ENCODE measurements at regions not wholly inside any gene's neighbourhood (a gene's known extent, or its start where the extent isn't known, plus 50 kb on each side); places are given as distances from the start of the nearest gene placed in this dataset.

DNA sequence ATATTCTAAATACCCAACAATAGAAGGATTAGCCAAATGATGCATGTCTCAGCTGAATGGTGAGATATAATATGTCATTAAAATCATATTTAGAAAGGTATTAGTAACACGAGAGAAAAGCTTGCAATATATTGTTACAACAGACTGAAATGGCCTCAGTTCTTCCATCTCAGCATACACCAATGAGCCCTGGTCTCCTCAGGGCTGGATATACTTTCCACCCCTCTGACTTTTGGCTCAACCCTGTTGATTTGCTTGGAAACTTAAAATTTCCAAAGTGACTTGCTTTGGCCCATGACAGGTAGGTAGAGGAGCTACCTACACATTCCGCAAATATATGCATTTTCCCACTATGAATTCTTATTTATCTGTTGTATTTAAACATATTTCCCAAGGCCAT lies 908.1 kb upstream of the TMEM132C start:
- H3K4me3 Mint-ChIP-seq: no peak overlapping the region
- no peak overlapping the region for H3K27ac ChIP-seq
- no peaks in the 10 kb centered on the region for H4K20me1 ChIP-seq (ENCODE audit: low read depth)
- no peak for DNase-seq (ENCODE audit: low spot score)
- no peaks in the 10 kb centered on the region for H3K27me3 Mint-ChIP-seq (ENCODE audit: insufficient read depth, low read depth)
- no peaks in the 10 kb centered on the region for H3K79me2 ChIP-seq (ENCODE audit: low read depth)
- H3K4me3 ChIP-seq: no peak overlapping the region
- no peaks in the 10 kb centered on the region for H3F3A ChIP-seq (ENCODE audit: low read depth)
- no peaks in the 10 kb centered on the region for H3K36me3 ChIP-seq
- no peaks in the 10 kb centered on the region for H3K9me3 ChIP-seq (ENCODE audit: low read depth)
- no peak overlapping the region for H3K9ac ChIP-seq
- no peaks in the 10 kb centered on the region for H3K36me3 Mint-ChIP-seq
- H3K27me3 ChIP-seq: no peaks in the 10 kb centered on the region
- no peaks in the 10 kb centered on the region for H3K9me3 Mint-ChIP-seq
- H3K4me1 Mint-ChIP-seq: no peaks in the 10 kb centered on the region
- H3K27ac Mint-ChIP-seq: no peak overlapping the region
- no peaks in the 10 kb centered on the region for H3K4me1 ChIP-seq
- H3K4me2 ChIP-seq: no peak overlapping the region
- TF ChIP-seq CTCF (IDR thresholded peaks at IDR 0.05) (no peak), EZH2phosphoT487 (IDR thresholded peaks at IDR 0.05) (no peak), EZH2 (IDR thresholded peaks at IDR 0.05) (no peak)
- no peak overlapping the region for H2AFZ ChIP-seq (replicated peaks)

DNA sequence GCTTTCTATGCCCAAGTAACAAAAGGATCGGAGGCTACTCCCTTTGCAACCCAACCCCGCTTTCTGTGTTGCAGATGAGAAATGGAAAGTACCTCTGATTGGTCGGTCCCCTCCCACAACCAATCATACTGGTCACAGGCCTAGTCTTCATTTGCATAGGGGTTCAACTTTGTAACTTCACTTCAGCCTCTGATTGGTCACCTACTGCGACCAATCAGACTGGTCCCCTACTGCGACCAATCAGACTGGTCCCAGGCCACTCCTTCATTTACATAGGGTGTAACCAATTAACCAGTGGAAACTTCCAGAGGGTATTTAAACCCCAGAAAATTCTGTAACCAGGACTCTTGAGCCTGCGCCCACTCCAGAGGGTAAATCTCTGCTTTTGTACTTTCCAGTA lies 906.4 kb upstream of the TMEM132C start:
- DNase-seq (ENCODE audit: low spot score): no peak

DNA sequence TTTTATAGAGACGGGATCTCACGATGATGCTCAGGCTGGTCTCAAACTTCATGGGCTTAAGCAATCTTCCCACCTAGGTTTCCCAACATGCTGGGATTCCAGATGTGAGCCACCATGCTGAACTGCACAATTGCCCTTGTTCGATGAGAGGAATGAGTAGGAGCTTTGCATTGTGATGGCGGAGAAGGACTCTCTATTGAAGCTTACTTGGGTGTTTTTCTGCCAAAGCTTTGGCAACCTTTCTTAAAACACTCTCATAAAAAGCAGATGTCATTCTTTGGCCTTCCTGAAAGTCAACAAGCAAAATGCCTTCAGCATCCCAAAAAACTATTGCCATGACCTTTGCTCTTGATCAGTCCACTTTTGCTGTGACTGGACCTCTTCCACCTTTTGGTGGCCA lies 904.8 kb upstream of the TMEM132C start:
- Histone ChIP-seq H3K27me3 (no peaks in the 10 kb centered on the region), H3K9me3 (ENCODE audit: low read depth) (no peaks in the 10 kb centered on the region), H3K4me2 (no peak overlapping the region), H3K27ac (no peak overlapping the region), H3K9ac (no peak overlapping the region), H2AFZ (replicated peaks) (no peak overlapping the region), H3K4me3 (no peak overlapping the region), H4K20me1 (ENCODE audit: low read depth) (no peaks in the 10 kb centered on the region), H3F3A (ENCODE audit: low read depth) (no peaks in the 10 kb centered on the region), H3K4me1 (no peaks in the 10 kb centered on the region), H3K79me2 (ENCODE audit: low read depth) (no peaks in the 10 kb centered on the region), H3K36me3 (no peaks in the 10 kb centered on the region)
- DNase-seq (ENCODE audit: low spot score): no peak
- no peak for TF ChIP-seq EZH2phosphoT487 (IDR thresholded peaks at IDR 0.05)
- Mint-ChIP-seq H3K9me3 (peaks cover 5% of the 10 kb centered on the region), H3K4me3 (no peak overlapping the region), H3K4me1 (no peaks in the 10 kb centered on the region), H3K36me3 (no peaks in the 10 kb centered on the region), H3K27me3 (ENCODE audit: insufficient read depth, low read depth) (no peaks in the 10 kb centered on the region), H3K27ac (no peak overlapping the region)

More for the DNA sequence above, 906.4 kb upstream of the TMEM132C start:
- H3K4me2 ChIP-seq: no peak overlapping the region
- TF ChIP-seq EZH2 (IDR thresholded peaks at IDR 0.05) (no peak), EZH2phosphoT487 (IDR thresholded peaks at IDR 0.05) (no peak), CTCF (IDR thresholded peaks at IDR 0.05) (no peak)
- no peak overlapping the region for H2AFZ ChIP-seq (replicated peaks)
- H3K79me2 ChIP-seq (ENCODE audit: low read depth): no peaks in the 10 kb centered on the region
- H3K4me1 ChIP-seq: no peaks in the 10 kb centered on the region
- H3K9me3 ChIP-seq (ENCODE audit: low read depth): no peaks in the 10 kb centered on the region
- Mint-ChIP-seq H3K4me1 (no peaks in the 10 kb centered on the region), H3K36me3 (no peaks in the 10 kb centered on the region), H3K9me3 (peaks cover 3% of the 10 kb centered on the region), H3K27ac (no peak overlapping the region), H3K27me3 (ENCODE audit: insufficient read depth, low read depth) (no peaks in the 10 kb centered on the region), H3K4me3 (no peak overlapping the region)
- no peaks in the 10 kb centered on the region for H3K27me3 ChIP-seq
- H3K9ac ChIP-seq: no peak overlapping the region
- no peaks in the 10 kb centered on the region for H4K20me1 ChIP-seq (ENCODE audit: low read depth)
- no peaks in the 10 kb centered on the region for H3F3A ChIP-seq (ENCODE audit: low read depth)
- H3K27ac ChIP-seq: no peak overlapping the region
- H3K36me3 ChIP-seq: no peaks in the 10 kb centered on the region
- no peak overlapping the region for H3K4me3 ChIP-seq

DNA sequence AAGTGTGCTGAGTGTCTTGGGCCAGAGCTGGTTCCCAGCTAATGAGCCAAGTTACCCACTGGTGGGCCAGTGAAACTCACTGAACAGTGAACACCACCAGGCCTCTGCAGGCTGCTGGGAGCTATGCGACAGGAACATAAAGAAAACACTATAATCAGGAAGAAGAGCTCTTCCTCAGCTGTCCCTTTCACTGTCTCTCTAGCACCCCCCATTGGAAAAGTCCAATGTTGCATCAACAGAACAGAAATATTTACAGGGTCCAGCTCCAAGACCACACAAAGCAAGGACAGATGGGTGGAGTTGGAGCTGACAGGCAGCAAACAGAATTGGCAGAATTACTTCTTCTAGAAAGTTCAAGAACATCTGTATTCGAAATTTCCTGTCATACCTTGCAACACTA lies 903.6 kb upstream of the TMEM132C start:
- Histone ChIP-seq H3K4me2 (no peak overlapping the region), H3F3A (ENCODE audit: low read depth) (no peaks in the 10 kb centered on the region), H3K4me3 (no peak overlapping the region), H3K36me3 (no peaks in the 10 kb centered on the region), H2AFZ (replicated peaks) (no peak overlapping the region), H3K9ac (no peak overlapping the region), H3K4me1 (no peaks in the 10 kb centered on the region), H3K9me3 (ENCODE audit: low read depth) (no peaks in the 10 kb centered on the region), H3K79me2 (ENCODE audit: low read depth) (no peaks in the 10 kb centered on the region), H3K27ac (no peak overlapping the region), H3K27me3 (no peaks in the 10 kb centered on the region), H4K20me1 (ENCODE audit: low read depth) (no peaks in the 10 kb centered on the region)
- H3K9me3 Mint-ChIP-seq: peaks cover 5% of the 10 kb centered on the region
- no peaks in the 10 kb centered on the region for H3K4me1 Mint-ChIP-seq
- no peak overlapping the region for H3K4me3 Mint-ChIP-seq
- no peak for TF ChIP-seq EZH2 (IDR thresholded peaks at IDR 0.05)
- TF ChIP-seq CTCF (IDR thresholded peaks at IDR 0.05): peak; percentile 64
- H3K27me3 Mint-ChIP-seq (ENCODE audit: insufficient read depth, low read depth): no peaks in the 10 kb centered on the region
- DNase-seq (ENCODE audit: low spot score): peak; percentile 61
- H3K27ac Mint-ChIP-seq: no peak overlapping the region
- H3K36me3 Mint-ChIP-seq: no peaks in the 10 kb centered on the region
